Ovary (tissue), 7 donors: ENCODE measurements at regions not wholly inside any gene's neighbourhood (a gene's known extent, or its start where the extent isn't known, plus 50 kb on each side); places are given as distances from the start of the nearest gene placed in this dataset.

Experiments used
- DNase-seq, 5 donors: peaks; one replicate each; pipeline ENCODE4 v3.0.0-alpha.2; 2019 to 2020
- H3K27ac ChIP-seq, 2 donors: fragments of 200-600 bp; one replicate each; pipeline versions ENCODE4 v1.5.1 to v1.8.0; 2019 to 2022
- H3K27me3 ChIP-seq: fragments of 200-600 bp; one replicate; pipeline ENCODE4 v1.8.0; 2022
- H3K36me3 ChIP-seq: fragments of 200-600 bp; sonication (generic); one replicate; pipeline ENCODE4 v1.5.1; 2019
- H3K4me1 ChIP-seq: one replicate; pipeline ENCODE4 v1.8.1; 2013; ENCODE audit warnings: mild to moderate bottlenecking, moderate library complexity; ENCODE audit not compliant: insufficient read depth
- H3K4me3 ChIP-seq: fragments of 200-600 bp; sonication (generic); one replicate; pipeline ENCODE4 v1.5.1; 2017
- H3K9me3 ChIP-seq, 2 donors: fragments of 200-600 bp in 1 of 2; sonication (generic) in 1 of 2; one replicate each; pipeline versions ENCODE4 v1.5.1 to v1.8.1; 2013 to 2019; ENCODE audit warnings: mild to moderate bottlenecking in 1 of 2, moderate library complexity in 1 of 2
- CTCF ChIP-seq, 3 donors: fragments of 450-650 bp in 2 of 3; fragments of 200-600 bp in 1 of 3; IDR thresholded peaks; one replicate each; pipeline versions ENCODE4 v1.5.1 to v1.8.0; 2016 to 2022; ENCODE audit warnings: antibody characterized with exemption in 3 of 3, mild to moderate bottlenecking in 1 of 3
- EP300 ChIP-seq: sonication (generic); formaldehyde crosslinking; IDR thresholded peaks from one replicate; pipeline ENCODE4 v1.6.1; 2017; ENCODE audit warnings: antibody characterized with exemption
- POLR2A ChIP-seq: fragments of 450-650 bp; IDR thresholded peaks from one replicate; pipeline ENCODE4 v1.6.1; 2017; ENCODE audit warnings: antibody characterized with exemption, mild to moderate bottlenecking, moderate library complexity
- WGBS, 3 donors: extraction: QIAGEN DNeasy Blood & Tissue Kit in 1 of 3; methylation state at CpG; one replicate each; pipeline versions ENCODE4 v1.1.5 to v1.1.7; 2013 to 2017; 5-methylcytosine and 5-hydroxymethylcytosine counted together
- intact Hi-C, 4 donors: fragments of 100-400 bp; cut with DNase I; formaldehyde crosslinking; loops; one replicate each; pipeline versions ENCODE4 v1.11.0 to v1.15.1; 2022 to 2023
- donor health status: DM: no; HTN: no; CAD: no; lungs with moderate emphysema.
- donor health status: DM: no; HTN: no; CAD: no.
- donor health status: Bipolar disorder and iron deficiency.
- donor health status: DM: no; HTN: no; CAD: no.
- donor health status: DM: yes; HTN: yes; CAD: no.

- no peaks in the 10 kb centered on the region for H3K9me3 ChIP-seq
- intact Hi-C loops = no loop called here
- no peaks in the 10 kb centered on the region for H3K36me3 ChIP-seq
- H3K4me3 ChIP-seq = no peak overlapping the region
- H3K4me1 ChIP-seq = no peaks in the 10 kb centered on the region
- 77 to 95% (median 84%) methylated on average over 6 of the region's 6 CpGs for WGBS, 3 donors
- TF ChIP-seq EP300 (no peak), POLR2A (no peak), CTCF (IDR thresholded peaks at IDR 0.05) (no peak)
- DNase-seq = no peak
- H3K27me3 ChIP-seq = no peaks in the 10 kb centered on the region
- H3K27ac ChIP-seq = no peak overlapping the region
Observed at GRCh38 chr14:42229294-42229693, 622.6 kb downstream of the LRFN5 start.

- H3K9me3 ChIP-seq = no peaks in the 10 kb centered on the region
- H3K36me3 ChIP-seq = no peaks in the 10 kb centered on the region
- H3K27me3 ChIP-seq = no peaks in the 10 kb centered on the region
- H3K4me3 ChIP-seq = no peak overlapping the region
- H3K27ac ChIP-seq = no peak overlapping the region
- TF ChIP-seq CTCF (IDR thresholded peaks at IDR 0.05) (no peak), EP300 (no peak), POLR2A (no peak)
- 88 to 95% (median 95%) methylated on average over 7 of the region's 7 CpGs for WGBS, 3 donors
- DNase-seq = no peak
- H3K4me1 ChIP-seq = no peaks in the 10 kb centered on the region
- intact Hi-C loops = no loop called here
Observed at GRCh38 chr14:42228611-42229010, 621.9 kb downstream of the LRFN5 start.

- WGBS, 3 donors = 11 to 23% (median 18%) methylated on average over 2 of the region's 2 CpGs
- no peaks in the 10 kb centered on the region for H3K27me3 ChIP-seq
- TF ChIP-seq CTCF (IDR thresholded peaks at IDR 0.05) (no peak), EP300 (no peak), POLR2A (no peak)
- no peak overlapping the region for H3K27ac ChIP-seq
- no peaks in the 10 kb centered on the region for H3K4me1 ChIP-seq
- H3K4me3 ChIP-seq = no peak overlapping the region
- peak in 4 of 5 donors; percentile 10 to 37 (median 26) for DNase-seq
- H3K9me3 ChIP-seq = no peaks in the 10 kb centered on the region
- intact Hi-C loops = no loop called here
- no peaks in the 10 kb centered on the region for H3K36me3 ChIP-seq
Observed at GRCh38 chr14:42224053-42224888, 617.6 kb downstream of the LRFN5 start.

- H3K4me1 ChIP-seq = no peaks in the 10 kb centered on the region
- no peak for TF ChIP-seq POLR2A
- no peak for TF ChIP-seq CTCF (IDR thresholded peaks at IDR 0.05)
- TF ChIP-seq EP300 = no peak
- no peaks in the 10 kb centered on the region for H3K9me3 ChIP-seq
- DNase-seq = no peak
- WGBS, 3 donors = 2 to 10% (median 4%) methylated on average over 3 of the region's 3 CpGs
- H3K4me3 ChIP-seq = no peak overlapping the region
- no peaks in the 10 kb centered on the region for H3K27me3 ChIP-seq
- no peak overlapping the region for H3K27ac ChIP-seq
- no peaks in the 10 kb centered on the region for H3K36me3 ChIP-seq
- intact Hi-C loops = no loop called here
Observed at GRCh38 chr14:42222924-42223471, 616.3 kb downstream of the LRFN5 start.
